ENCODE measurements at regions not wholly inside any gene's neighbourhood (a gene's known extent, or its start where the extent isn't known, plus 50 kb on each side); places are given as distances from the start of the nearest gene placed in this dataset.

GRCh38 chr2:160680974-160681373 lies 187.4 kb upstream of the RBMS1 start:
- TF ChIP-seq, protein P1, sequence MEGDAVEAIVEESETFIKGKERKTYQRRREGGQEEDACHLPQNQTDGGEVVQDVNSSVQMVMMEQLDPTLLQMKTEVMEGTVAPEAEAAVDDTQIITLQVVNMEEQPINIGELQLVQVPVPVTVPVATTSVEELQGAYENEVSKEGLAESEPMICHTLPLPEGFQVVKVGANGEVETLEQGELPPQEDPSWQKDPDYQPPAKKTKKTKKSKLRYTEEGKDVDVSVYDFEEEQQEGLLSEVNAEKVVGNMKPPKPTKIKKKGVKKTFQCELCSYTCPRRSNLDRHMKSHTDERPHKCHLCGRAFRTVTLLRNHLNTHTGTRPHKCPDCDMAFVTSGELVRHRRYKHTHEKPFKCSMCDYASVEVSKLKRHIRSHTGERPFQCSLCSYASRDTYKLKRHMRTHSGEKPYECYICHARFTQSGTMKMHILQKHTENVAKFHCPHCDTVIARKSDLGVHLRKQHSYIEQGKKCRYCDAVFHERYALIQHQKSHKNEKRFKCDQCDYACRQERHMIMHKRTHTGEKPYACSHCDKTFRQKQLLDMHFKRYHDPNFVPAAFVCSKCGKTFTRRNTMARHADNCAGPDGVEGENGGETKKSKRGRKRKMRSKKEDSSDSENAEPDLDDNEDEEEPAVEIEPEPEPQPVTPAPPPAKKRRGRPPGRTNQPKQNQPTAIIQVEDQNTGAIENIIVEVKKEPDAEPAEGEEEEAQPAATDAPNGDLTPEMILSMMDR (IDR thresholded peaks at IDR 0.05), result no peak
- TF ChIP-seq POLR2A (IDR thresholded peaks at IDR 0.05) (no peak), POLR2AphosphoS5 (IDR thresholded peaks at IDR 0.05) (no peak), EP300 (IDR thresholded peaks at IDR 0.05) (no peak)
